HEK293T (cell line): ENCODE measurements at regions not wholly inside any gene's neighbourhood (a gene's known extent, or its start where the extent isn't known, plus 50 kb on each side); places are given as distances from the start of the nearest gene placed in this dataset.

Experiments
- CTCF ChIA-PET: fragments of 350-600 bp; formaldehyde crosslinking; extraction: SDS; loops from one replicate; lab custom pipeline; 2021; ENCODE audit warnings: antibody characterized with exemption, inconsistent platforms; lab: Yijun Ruan, JAX
- POLR2A ChIA-PET: fragments of 350-600 bp; formaldehyde crosslinking; extraction: SDS; loops from one replicate; lab custom pipeline; 2020; ENCODE audit warnings: antibody characterized with exemption, inconsistent platforms; lab: Yijun Ruan, JAX
- DNase-seq: peaks from one replicate; pipeline ENCODE4 v3.0.0; 2012; ENCODE audit warnings: mixed read lengths; ENCODE audit errors: extremely low spot score
- ARNT ChIP-seq: fragments of 450-650 bp; IDR thresholded peaks from 2 replicates; pipeline ENCODE4 v1.6.1; 2017; ENCODE audit warnings: mild to moderate bottlenecking
- BHLHE40 ChIP-seq: fragments of 450-650 bp; IDR thresholded peaks from 2 replicates; pipeline ENCODE4 v1.6.1; 2016; ENCODE audit warnings: mild to moderate bottlenecking, moderate library complexity, borderline replicate concordance
- CTBP1 ChIP-seq: fragments of 450-650 bp; IDR thresholded peaks from 2 replicates; pipeline ENCODE4 v1.6.1; 2016; ENCODE audit warnings: borderline replicate concordance
- ELF4 ChIP-seq: fragments of 450-650 bp; IDR thresholded peaks from 2 replicates; pipeline ENCODE4 v1.6.1; 2017; ENCODE audit warnings: antibody characterized with exemption
- FOXA1 ChIP-seq: fragments of 450-650 bp; IDR thresholded peaks from 2 replicates; pipeline ENCODE4 v1.6.1; 2016; ENCODE audit warnings: mild to moderate bottlenecking
- FOXK2 ChIP-seq: fragments of 450-650 bp; IDR thresholded peaks from 2 replicates; pipeline ENCODE4 v1.6.1; 2016; ENCODE audit warnings: mild to moderate bottlenecking
- FOXM1 ChIP-seq: fragments of 450-650 bp; IDR thresholded peaks from 2 replicates; pipeline ENCODE4 v1.6.1; 2017; ENCODE audit warnings: mild to moderate bottlenecking, borderline replicate concordance
- HDGF ChIP-seq: fragments of 450-650 bp; IDR thresholded peaks from 2 replicates; pipeline ENCODE4 v1.6.1; 2017; ENCODE audit warnings: antibody characterized with exemption, borderline replicate concordance
- L3MBTL2 ChIP-seq: fragments of 450-650 bp; conservative IDR thresholded peaks from 2 replicates; pipeline ENCODE4 v1.6.1; 2016; ENCODE audit warnings: mild to moderate bottlenecking
- LEF1 ChIP-seq: fragments of 450-650 bp; IDR thresholded peaks from 2 replicates; pipeline ENCODE4 v1.6.1; 2017; ENCODE audit warnings: mild to moderate bottlenecking, borderline replicate concordance
- NFRKB ChIP-seq: fragments of 450-650 bp; IDR thresholded peaks from 2 replicates; pipeline ENCODE4 v1.6.1; 2016; ENCODE audit warnings: mild to moderate bottlenecking, moderate library complexity
- PKNOX1 ChIP-seq: fragments of 450-650 bp; IDR thresholded peaks from 2 replicates; pipeline ENCODE4 v1.6.1; 2016
- SP1 ChIP-seq: fragments of 450-650 bp; IDR thresholded peaks from 2 replicates; pipeline ENCODE4 v1.6.1; 2017
- SUZ12 ChIP-seq: fragments of 450-650 bp; IDR thresholded peaks from 2 replicates; pipeline ENCODE4 v1.6.1; 2016; ENCODE audit warnings: mild to moderate bottlenecking
- TARDBP ChIP-seq: fragments of 450-650 bp; IDR thresholded peaks from 2 replicates; pipeline ENCODE4 v1.6.1; 2016
- ZNF384 ChIP-seq: fragments of 450-650 bp; IDR thresholded peaks from 2 replicates; pipeline ENCODE4 v1.6.1; 2016

GRCh38 chr21:35614396-35614921 is 445.9 kb downstream of the SETD4 start:
- no peak for DNase-seq

GRCh38 chr21:35611708-35612132 is 448.6 kb downstream of the SETD4 start:
- no peak for DNase-seq
- POLR2A ChIA-PET = no interaction called here
- TF ChIP-seq FOXM1 (no peak), ARNT (no peak), HDGF (no peak), ZNF384 (no peak)
- CTCF ChIA-PET = no interaction called here

More at GRCh38 chr21:35614396-35614921, 445.9 kb downstream of the SETD4 start:
- ChIA-PET CTCF (no interaction called here), POLR2A (no interaction called here)
- no peak for TF ChIP-seq ELF4
- TF ChIP-seq SUZ12 = no peak
- TF ChIP-seq NFRKB = no peak
- no peak for TF ChIP-seq CTBP1
- TF ChIP-seq FOXK2 = no peak
- no peak for TF ChIP-seq FOXA1
- no peak for TF ChIP-seq BHLHE40
- no peak for TF ChIP-seq LEF1

- CTCF ChIA-PET = no interaction called here
- no peak for TF ChIP-seq L3MBTL2
- TF ChIP-seq BHLHE40 = no peak
- no peak for TF ChIP-seq ZNF384
- TF ChIP-seq HDGF = no peak
- TF ChIP-seq ARNT = no peak
- TF ChIP-seq TARDBP = no peak
- TF ChIP-seq PKNOX1 = no peak
- no peak for TF ChIP-seq FOXK2
- no peak for TF ChIP-seq ELF4
- no peak for TF ChIP-seq SP1
- no peak for TF ChIP-seq SUZ12
- TF ChIP-seq FOXM1 = no peak
- TF ChIP-seq CTBP1 = no peak
- DNase-seq = no peak
- POLR2A ChIA-PET = no interaction called here
Measured at GRCh38 chr21:35609263-35609662, 451.1 kb downstream of the SETD4 start.

- no peak for TF ChIP-seq FOXM1
- no peak for TF ChIP-seq FOXK2
- TF ChIP-seq TARDBP = no peak
- TF ChIP-seq BHLHE40 = no peak
- TF ChIP-seq L3MBTL2 = no peak
- no peak for TF ChIP-seq NFRKB
- no peak for TF ChIP-seq CTBP1
- TF ChIP-seq SUZ12 = no peak
- no peak for TF ChIP-seq PKNOX1
- no peak for TF ChIP-seq LEF1
- DNase-seq = no peak
- POLR2A ChIA-PET = no interaction called here
- CTCF ChIA-PET = no interaction called here
Measured at GRCh38 chr21:35607406-35607805, 452.9 kb downstream of the SETD4 start.

- POLR2A ChIA-PET = no interaction called here
- DNase-seq = no peak
- no peak for TF ChIP-seq SUZ12
- TF ChIP-seq TARDBP = no peak
- TF ChIP-seq PKNOX1 = no peak
- no peak for TF ChIP-seq CTBP1
- CTCF ChIA-PET = no interaction called here
Measured at GRCh38 chr21:35606578-35606977, 453.7 kb downstream of the SETD4 start.

- CTCF ChIA-PET = no interaction called here
- TF ChIP-seq TARDBP (no peak), LEF1 (no peak), L3MBTL2 (no peak), BHLHE40 (no peak), ARNT (no peak), FOXA1 (no peak), SUZ12 (no peak), PKNOX1 (no peak), ZNF384 (no peak), FOXK2 (no peak), HDGF (no peak), SP1 (no peak)
- no peak for DNase-seq
- POLR2A ChIA-PET = no interaction called here
Measured at GRCh38 chr21:35606146-35606545, 454.2 kb downstream of the SETD4 start.
